CD4-positive, CD25-positive, alpha-beta regulatory T cell (primary cell): ENCODE measurements at regions not wholly inside any gene's neighbourhood (a gene's known extent, or its start where the extent isn't known, plus 50 kb on each side); places are given as distances from the start of the nearest gene placed in this dataset.

Experiments used
- ATAC-seq, 2 donors: fragments of 150-1000 bp; cut with Tn5 transposase; one replicate each; pipeline ENCODE4 v1.10.0; 2021; ENCODE audit warnings: low read depth in 2 of 2, moderate number of reproducible peaks in 2 of 2, moderate library complexity in 1 of 2
- DNase-seq, 3 donors: peaks; one replicate each; pipeline versions ENCODE4 v3.0.0 to v3.0.0-alpha.2; 2012 to 2022; ENCODE audit warnings: mixed read lengths in 1 of 3
- H3K27ac ChIP-seq: one replicate; pipeline ENCODE4 v1.7.0; 2013; ENCODE audit warnings: mild to moderate bottlenecking, low read length; ENCODE audit not compliant: insufficient read depth, poor library complexity, severe bottlenecking
- H3K27me3 ChIP-seq: one replicate; pipeline ENCODE4 v1.7.0; 2013; ENCODE audit warnings: low read length; ENCODE audit not compliant: control insufficient read depth, insufficient read depth
- H3K36me3 ChIP-seq: one replicate; pipeline ENCODE4 v1.7.0; 2013; ENCODE audit warnings: mild to moderate bottlenecking, low read length, moderate library complexity; ENCODE audit not compliant: control insufficient read depth, insufficient read depth
- H3K4me1 ChIP-seq: 2 replicates; pipeline ENCODE4 v1.7.0; 2013; ENCODE audit warnings: mild to moderate bottlenecking, low read length; ENCODE audit not compliant: insufficient read depth, control insufficient read depth, poor library complexity, severe bottlenecking
- H3K4me3 ChIP-seq: one replicate; pipeline ENCODE4 v1.7.0; 2013; ENCODE audit warnings: low read depth, mild to moderate bottlenecking, low read length, moderate library complexity
- H3K9me3 ChIP-seq, 2 experiments: 1 replicate in 1 of 2; 2 replicates in 1 of 2; pipeline ENCODE4 v1.7.0; 2013; ENCODE audit warnings: low read length in 2 of 2, mild to moderate bottlenecking in 1 of 2, moderate library complexity in 1 of 2; ENCODE audit not compliant: control insufficient read depth in 2 of 2
- H3K27ac Mint-ChIP-seq, 3 donors: one replicate each; pipeline ENCODE4 v1.8.0; 2020 to 2022; ENCODE audit warnings: mild to moderate bottlenecking in 3 of 3, mixed read lengths in 3 of 3, moderate library complexity in 2 of 3
- H3K27me3 Mint-ChIP-seq: one replicate; pipeline ENCODE4 v1.8.0; 2022; ENCODE audit warnings: mild to moderate bottlenecking, mixed read lengths
- H3K36me3 Mint-ChIP-seq: one replicate; pipeline ENCODE4 v1.8.0; 2020; ENCODE audit warnings: mixed read lengths
- H3K4me1 Mint-ChIP-seq, 4 donors: one replicate each; pipeline ENCODE4 v1.8.0; 2020 to 2022; ENCODE audit warnings: mixed read lengths in 4 of 4, mild to moderate bottlenecking in 1 of 4
- H3K4me3 Mint-ChIP-seq, 4 donors: one replicate each; pipeline ENCODE4 v1.8.0; 2020 to 2022; ENCODE audit warnings: mild to moderate bottlenecking in 4 of 4, mixed read lengths in 4 of 4, moderate library complexity in 3 of 4
- H3K9me3 Mint-ChIP-seq, 7 donors: one replicate each; pipeline ENCODE4 v1.8.0; 2020 to 2022; ENCODE audit warnings: mixed read lengths in 7 of 7, mild to moderate bottlenecking in 3 of 7, moderate library complexity in 2 of 7

DNA sequence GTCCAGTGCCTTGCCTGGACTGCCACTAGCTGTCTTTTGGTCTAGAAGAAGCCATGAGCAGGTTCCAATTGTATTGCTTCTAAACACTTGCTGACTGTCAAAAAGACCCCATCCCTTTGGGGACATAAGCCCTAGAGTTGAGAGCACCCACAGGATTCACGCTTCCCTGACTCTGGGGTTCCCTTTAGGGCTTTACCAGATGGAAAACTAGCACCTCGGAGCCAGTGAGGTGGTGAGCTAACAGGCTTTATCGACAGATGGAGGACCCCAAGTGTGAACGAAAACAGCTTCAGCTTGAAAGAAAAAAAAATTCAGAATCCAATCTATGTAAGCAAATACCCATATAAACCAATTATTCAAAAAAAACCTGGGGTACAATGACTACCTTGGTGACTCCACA is 90.8 kb downstream of the NAA11 start:
- H3K4me3 Mint-ChIP-seq, result no peak overlapping the region
- ATAC-seq (no peak), DNase-seq (no peak)
- H3K36me3 Mint-ChIP-seq, result no peaks in the 10 kb centered on the region
- H3K36me3 ChIP-seq, result no peaks in the 10 kb centered on the region
- H3K27me3 Mint-ChIP-seq, result no peaks in the 10 kb centered on the region
- H3K4me3 ChIP-seq, result no peak overlapping the region
- H3K27me3 ChIP-seq, result no peaks in the 10 kb centered on the region
- H3K9me3 Mint-ChIP-seq, result peaks cover 0 to 4% (median 0%) of the 10 kb centered on the region in 7 donors
- no peak overlapping the region for H3K27ac ChIP-seq
- H3K9me3 ChIP-seq, result no peaks in the 10 kb centered on the region
- H3K27ac Mint-ChIP-seq, result no peak overlapping the region
- H3K4me1 Mint-ChIP-seq, result no peaks in the 10 kb centered on the region
- H3K4me1 ChIP-seq, result no peaks in the 10 kb centered on the region

DNA sequence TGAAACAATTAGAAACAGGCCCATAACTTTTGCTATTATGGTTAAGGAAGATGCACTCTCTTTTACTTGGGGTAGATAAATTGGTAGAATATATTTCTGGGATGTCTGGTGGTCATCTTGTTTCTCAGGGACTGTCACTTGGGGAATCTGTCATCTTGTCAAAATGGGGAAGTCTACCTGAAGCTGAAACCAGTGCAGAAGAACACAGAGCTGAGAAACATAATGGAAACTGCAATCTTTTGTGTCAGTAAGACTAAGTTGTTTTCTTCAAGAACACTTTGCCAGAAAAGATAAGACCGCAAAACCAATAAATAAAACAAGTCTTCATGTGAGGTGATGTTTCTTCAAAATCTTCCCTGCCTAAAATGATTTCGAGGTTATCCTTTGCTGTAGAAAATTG is 92.0 kb downstream of the NAA11 start:
- Mint-ChIP-seq H3K27ac (no peak overlapping the region), H3K4me3 (no peak overlapping the region), H3K36me3 (no peaks in the 10 kb centered on the region), H3K9me3 (peaks cover 0 to 1% (median 0%) of the 10 kb centered on the region in 7 donors), H3K27me3 (no peaks in the 10 kb centered on the region), H3K4me1 (no peaks in the 10 kb centered on the region)
- no peak overlapping the region for H3K4me3 ChIP-seq
- H3K36me3 ChIP-seq, result no peaks in the 10 kb centered on the region
- H3K27me3 ChIP-seq, result no peaks in the 10 kb centered on the region
- DNase-seq, result no peak
- ATAC-seq, result no peak
- no peak overlapping the region for H3K27ac ChIP-seq
- no peaks in the 10 kb centered on the region for H3K9me3 ChIP-seq
- no peaks in the 10 kb centered on the region for H3K4me1 ChIP-seq

DNA sequence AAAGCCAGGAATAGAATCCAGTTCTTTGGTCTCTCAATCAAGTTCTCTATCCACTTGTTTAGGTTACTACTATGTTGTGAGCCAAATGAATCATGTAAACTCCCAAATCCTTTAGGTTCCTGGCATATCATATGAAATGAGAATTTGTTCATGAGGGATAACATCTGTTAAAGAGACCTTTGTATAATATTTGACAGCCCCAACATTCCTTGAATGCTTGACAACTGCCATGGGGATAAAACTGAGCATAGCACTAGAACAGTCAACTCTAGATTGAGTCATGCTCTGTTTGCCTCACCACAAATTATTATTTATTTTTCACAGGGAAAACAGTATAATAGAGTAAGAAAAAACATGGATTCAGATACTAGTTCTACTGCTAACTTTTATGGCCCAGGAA is 93.3 kb downstream of the NAA11 start:
- DNase-seq (no peak), ATAC-seq (no peak)
- Histone ChIP-seq H3K9me3 (no peaks in the 10 kb centered on the region), H3K4me1 (no peaks in the 10 kb centered on the region), H3K4me3 (no peak overlapping the region), H3K27me3 (no peaks in the 10 kb centered on the region), H3K27ac (no peak overlapping the region), H3K36me3 (no peaks in the 10 kb centered on the region)
- H3K36me3 Mint-ChIP-seq, result no peaks in the 10 kb centered on the region
- H3K27me3 Mint-ChIP-seq, result no peaks in the 10 kb centered on the region
- H3K27ac Mint-ChIP-seq, result no peak overlapping the region
- no peak overlapping the region for H3K4me3 Mint-ChIP-seq
- peaks cover 0 to 3% (median 0%) of the 10 kb centered on the region in 7 donors for H3K9me3 Mint-ChIP-seq
- H3K4me1 Mint-ChIP-seq, result no peaks in the 10 kb centered on the region

DNA sequence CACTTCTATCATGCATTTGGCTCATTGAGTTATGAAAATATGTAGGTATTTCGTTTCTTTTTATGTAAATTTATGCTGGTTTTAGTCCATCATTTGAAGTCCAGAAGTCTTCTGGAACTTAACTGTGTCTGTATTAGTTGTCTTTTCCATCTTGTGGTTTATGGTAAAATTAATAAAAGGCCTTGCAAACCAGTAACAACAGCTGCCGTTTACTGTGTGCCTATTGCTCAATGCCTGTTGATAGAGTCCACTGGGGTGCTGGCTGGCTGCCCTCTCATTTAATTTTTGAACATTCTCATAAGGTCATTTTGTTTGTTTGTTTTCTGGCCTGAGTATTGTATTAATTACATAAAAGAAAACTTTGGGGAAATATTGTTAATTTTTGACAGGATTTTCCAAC is 98.0 kb downstream of the NAA11 start:
- no peaks in the 10 kb centered on the region for H3K36me3 ChIP-seq
- Mint-ChIP-seq H3K36me3 (no peaks in the 10 kb centered on the region), H3K27me3 (no peaks in the 10 kb centered on the region), H3K27ac (no peak overlapping the region), H3K9me3 (peaks cover 0 to 4% (median 3%) of the 10 kb centered on the region in 7 donors), H3K4me3 (no peak overlapping the region), H3K4me1 (no peaks in the 10 kb centered on the region)
- no peaks in the 10 kb centered on the region for H3K4me1 ChIP-seq
- no peaks in the 10 kb centered on the region for H3K27me3 ChIP-seq
- no peak for DNase-seq
- H3K9me3 ChIP-seq, result no peaks in the 10 kb centered on the region
- ATAC-seq, result no peak
- H3K27ac ChIP-seq, result no peak overlapping the region
- no peak overlapping the region for H3K4me3 ChIP-seq

DNA sequence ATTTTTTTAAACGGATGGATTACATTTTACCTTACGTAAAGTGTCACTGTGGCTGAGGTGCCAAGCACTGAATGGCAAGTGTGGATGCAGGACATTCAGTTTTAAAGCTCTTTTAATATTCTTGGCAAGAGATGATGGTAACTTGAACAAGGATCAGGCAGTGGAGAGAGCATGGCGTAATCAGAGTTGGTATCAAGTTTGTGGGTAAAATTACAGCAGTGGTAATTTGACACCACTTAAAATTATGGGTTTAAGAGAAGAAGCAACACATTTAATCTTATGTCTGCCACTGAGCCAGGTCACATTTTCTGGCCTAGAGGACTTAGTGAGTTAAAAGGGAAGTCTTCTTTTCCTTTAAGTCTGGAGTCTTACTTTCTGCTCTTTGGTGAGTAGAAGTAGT is 100.5 kb downstream of the NAA11 start:
- Mint-ChIP-seq H3K9me3 (peaks cover 0 to 5% (median 3%) of the 10 kb centered on the region in 7 donors), H3K4me3 (no peak overlapping the region), H3K4me1 (no peaks in the 10 kb centered on the region), H3K36me3 (no peaks in the 10 kb centered on the region), H3K27ac (no peak overlapping the region), H3K27me3 (no peaks in the 10 kb centered on the region)
- Histone ChIP-seq H3K4me1 (no peaks in the 10 kb centered on the region), H3K36me3 (no peaks in the 10 kb centered on the region), H3K9me3 (no peaks in the 10 kb centered on the region), H3K27me3 (no peaks in the 10 kb centered on the region), H3K27ac (no peak overlapping the region), H3K4me3 (no peak overlapping the region)
- DNase-seq, result no peak
- no peak for ATAC-seq

GRCh38 chr4:79224777-79225104 is 101.1 kb downstream of the NAA11 start:
- Mint-ChIP-seq H3K4me1 (no peaks in the 10 kb centered on the region), H3K27me3 (no peaks in the 10 kb centered on the region), H3K27ac (no peak overlapping the region), H3K4me3 (no peak overlapping the region), H3K36me3 (no peaks in the 10 kb centered on the region), H3K9me3 (peaks cover 0 to 5% (median 3%) of the 10 kb centered on the region in 7 donors)
- no peaks in the 10 kb centered on the region for H3K27me3 ChIP-seq
- H3K4me1 ChIP-seq, result no peaks in the 10 kb centered on the region
- no peaks in the 10 kb centered on the region for H3K36me3 ChIP-seq
- no peak for ATAC-seq
- no peak for DNase-seq
- H3K9me3 ChIP-seq, result no peaks in the 10 kb centered on the region
- H3K27ac ChIP-seq, result no peak overlapping the region
- no peak overlapping the region for H3K4me3 ChIP-seq

DNA sequence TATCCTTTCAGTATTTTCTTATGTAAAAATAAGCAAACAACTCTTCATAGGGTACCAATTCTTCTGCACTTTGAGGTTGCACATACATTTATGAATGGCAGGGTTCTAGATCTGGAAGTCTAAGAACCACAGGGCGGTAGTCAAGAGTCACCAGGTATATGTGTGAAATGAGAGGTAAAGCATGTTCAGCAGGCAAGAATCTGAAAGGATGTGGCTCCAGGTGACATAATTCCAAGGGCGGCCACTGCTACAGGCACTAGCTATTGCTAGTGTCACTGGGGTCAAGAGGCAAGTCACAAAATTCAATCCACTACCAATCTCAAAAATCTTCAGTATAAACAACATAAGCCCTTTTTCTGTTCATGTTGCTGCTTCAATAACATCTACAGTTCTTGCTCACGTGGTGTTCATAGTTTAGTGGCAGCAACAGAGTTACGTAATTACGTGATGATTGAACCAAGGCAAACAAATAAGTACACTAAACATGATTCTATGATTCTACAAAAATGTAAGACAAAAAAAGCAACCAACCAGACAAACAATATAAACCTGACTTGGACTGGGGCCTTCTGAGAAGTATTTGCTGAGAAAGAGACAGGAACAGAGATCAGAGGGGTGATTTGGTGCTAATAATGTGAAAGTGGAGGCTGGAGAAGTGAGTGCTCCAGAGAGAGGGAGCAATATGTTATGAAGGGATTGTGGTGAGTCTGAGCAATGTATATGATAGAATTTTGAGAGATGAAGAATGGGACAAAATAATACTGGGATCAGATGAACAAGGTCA is 101.7 kb downstream of the NAA11 start:
- Histone ChIP-seq H3K36me3 (no peaks in the 10 kb centered on the region), H3K27me3 (no peaks in the 10 kb centered on the region), H3K4me3 (no peak overlapping the region), H3K4me1 (no peaks in the 10 kb centered on the region), H3K9me3 (no peaks in the 10 kb centered on the region), H3K27ac (no peak overlapping the region)
- ATAC-seq (no peak), DNase-seq (no peak)
- H3K27ac Mint-ChIP-seq, result no peak overlapping the region
- H3K9me3 Mint-ChIP-seq, result peaks cover 0 to 5% (median 3%) of the 10 kb centered on the region in 7 donors
- no peaks in the 10 kb centered on the region for H3K4me1 Mint-ChIP-seq
- no peak overlapping the region for H3K4me3 Mint-ChIP-seq
- no peaks in the 10 kb centered on the region for H3K27me3 Mint-ChIP-seq
- H3K36me3 Mint-ChIP-seq, result no peaks in the 10 kb centered on the region

DNA sequence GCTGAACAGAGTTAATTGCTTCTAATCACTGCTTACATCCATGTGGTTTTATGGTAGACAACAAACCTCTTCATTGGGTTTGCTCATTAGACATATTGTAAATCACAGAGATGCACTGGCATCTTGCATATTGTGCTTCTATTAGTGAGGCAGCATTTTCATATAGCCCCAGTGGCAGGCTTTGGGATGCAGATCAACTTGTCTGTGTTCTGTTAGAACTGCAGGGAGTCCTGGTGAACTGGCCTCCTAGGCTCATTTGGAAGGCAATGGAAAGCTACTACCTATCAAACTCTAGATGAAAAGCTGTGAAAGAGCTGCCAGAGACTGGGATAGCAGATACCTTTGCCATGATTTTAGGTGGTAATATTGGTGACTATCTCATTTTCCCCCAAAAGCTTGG is 108.8 kb downstream of the NAA11 start:
- H3K4me1 ChIP-seq, result no peaks in the 10 kb centered on the region
- Mint-ChIP-seq H3K36me3 (no peaks in the 10 kb centered on the region), H3K4me3 (no peak overlapping the region), H3K27me3 (no peaks in the 10 kb centered on the region), H3K27ac (no peak overlapping the region), H3K9me3 (no peaks in the 10 kb centered on the region), H3K4me1 (no peaks in the 10 kb centered on the region)
- no peaks in the 10 kb centered on the region for H3K27me3 ChIP-seq
- no peak overlapping the region for H3K4me3 ChIP-seq
- H3K27ac ChIP-seq, result no peak overlapping the region
- ATAC-seq, result no peak
- DNase-seq, result no peak
- H3K36me3 ChIP-seq, result no peaks in the 10 kb centered on the region
- H3K9me3 ChIP-seq, result no peaks in the 10 kb centered on the region
